SK-N-SH treated with all-trans-retinoic acid at 6 μM for 48 hours (cell line): ENCODE measurements at regions not wholly inside any gene's neighbourhood (a gene's known extent, or its start where the extent isn't known, plus 50 kb on each side); places are given as distances from the start of the nearest gene placed in this dataset.
"Not testable (repeated sequence)": the region's sequence is repeated elsewhere in the genome, so short reads cannot be mapped to it uniquely, and the experiment has no call there.

Source experiments
- ATAC-seq: fragments of 200-7000 bp; cut with Tn5 transposase; 3 replicates; pipeline ENCODE4 v1.9.1; 2020; ENCODE audit warnings: mild to moderate bottlenecking, moderate library complexity
- ARNTL ChIP-seq: fragments of 450-650 bp; formaldehyde crosslinking; IDR thresholded peaks from 2 replicates; pipeline ENCODE4 v1.5.0; 2020; ENCODE audit warnings: low read depth, mild to moderate bottlenecking, moderate library complexity, borderline replicate concordance
- BACH2 ChIP-seq: fragments of 250-450 bp; sonication (Bioruptor Pico); IDR thresholded peaks from 2 replicates; pipeline ENCODE4 v1.9.0; 2021; ENCODE audit warnings: mild to moderate bottlenecking, borderline replicate concordance
- CSDC2 ChIP-seq: fragments of 250-450 bp; sonication (Bioruptor Pico); IDR thresholded peaks from 2 replicates; pipeline ENCODE4 v1.5.0; 2020; ENCODE audit warnings: mild to moderate bottlenecking, moderate library complexity
- ESRRG ChIP-seq: fragments of 250-450 bp; sonication (Bioruptor Pico); IDR thresholded peaks from 2 replicates; pipeline ENCODE4 v1.6.1; 2021; ENCODE audit warnings: mild to moderate bottlenecking
- GLIS3 ChIP-seq: fragments of 250-450 bp; sonication (Bioruptor Pico); IDR thresholded peaks from 2 replicates; pipeline ENCODE4 v1.5.0; 2020; ENCODE audit warnings: mild to moderate bottlenecking, moderate library complexity
- ISL1 ChIP-seq: fragments of 250-450 bp; sonication (Bioruptor Pico); IDR thresholded peaks from 2 replicates; pipeline ENCODE4 v2.1.2; 2022; ENCODE audit warnings: mild to moderate bottlenecking, moderate library complexity
- OSR1 ChIP-seq: fragments of 250-450 bp; sonication (Bioruptor Pico); IDR thresholded peaks from 2 replicates; pipeline ENCODE4 v1.8.0; 2022; ENCODE audit warnings: moderate library complexity, mild to moderate bottlenecking, inconsistent platforms
- PPARA ChIP-seq: fragments of 250-450 bp; sonication (Bioruptor Pico); IDR thresholded peaks from 2 replicates; pipeline ENCODE4 v1.5.0; 2020; ENCODE audit warnings: mild to moderate bottlenecking, borderline replicate concordance
- SNAI2 ChIP-seq: fragments of 250-450 bp; sonication (Bioruptor Pico); IDR thresholded peaks from 2 replicates; pipeline ENCODE4 v1.5.0; 2020; ENCODE audit warnings: mild to moderate bottlenecking, moderate library complexity
- TCF4 ChIP-seq: fragments of 250-450 bp; sonication (Bioruptor Pico); IDR thresholded peaks from 2 replicates; pipeline ENCODE4 v1.8.0; 2021; ENCODE audit warnings: mild to moderate bottlenecking, moderate library complexity, borderline replicate concordance
- TOX ChIP-seq: fragments of 250-450 bp; sonication (Bioruptor Pico); IDR thresholded peaks from 2 replicates; pipeline ENCODE4 v1.8.0; 2021; ENCODE audit warnings: mild to moderate bottlenecking, moderate library complexity, borderline replicate concordance
- ZC3H10 ChIP-seq: fragments of 250-450 bp; sonication (Bioruptor Pico); IDR thresholded peaks from 2 replicates; pipeline ENCODE4 v1.5.1; 2021; ENCODE audit warnings: mild to moderate bottlenecking, moderate library complexity
- ZFP3 ChIP-seq: fragments of 250-450 bp; sonication (Bioruptor Pico); IDR thresholded peaks from 2 replicates; pipeline ENCODE4 v1.5.0; 2020; ENCODE audit warnings: mild to moderate bottlenecking, moderate library complexity
- ZFP30 ChIP-seq: fragments of 450-650 bp; formaldehyde crosslinking; IDR thresholded peaks from 2 replicates; pipeline ENCODE4 v1.5.0; 2022; ENCODE audit warnings: mild to moderate bottlenecking, moderate library complexity
- ZNF70 ChIP-seq: fragments of 450-650 bp; formaldehyde crosslinking; IDR thresholded peaks from 2 replicates; pipeline ENCODE4 v1.5.0; 2020; ENCODE audit warnings: mild to moderate bottlenecking, moderate library complexity
- ZNF8 ChIP-seq: fragments of 450-650 bp; formaldehyde crosslinking; IDR thresholded peaks from 2 replicates; pipeline ENCODE4 v1.5.0; 2020; ENCODE audit warnings: mild to moderate bottlenecking, moderate library complexity
- TF ChIP-seq, protein P1 (sequence below): fragments of 250-450 bp; sonication (Bioruptor Pico); IDR thresholded peaks from 2 replicates; pipeline ENCODE4 v1.5.0; 2020; ENCODE audit warnings: mild to moderate bottlenecking, moderate library complexity
- TF ChIP-seq, protein P2 (sequence below): fragments of 250-450 bp; sonication (Bioruptor Pico); IDR thresholded peaks from 2 replicates; pipeline ENCODE4 v1.5.1; 2020; ENCODE audit warnings: low read depth, mild to moderate bottlenecking, moderate library complexity
- TF ChIP-seq, protein P3 (sequence below): fragments of 250-450 bp; sonication (Bioruptor Pico); IDR thresholded peaks from 2 replicates; pipeline ENCODE4 v1.5.1; 2021; ENCODE audit warnings: mild to moderate bottlenecking, moderate library complexity
- TF ChIP-seq, protein P4 (sequence below): fragments of 250-450 bp; sonication (Bioruptor Pico); IDR thresholded peaks from 2 replicates; pipeline ENCODE4 v1.8.0; 2020; ENCODE audit warnings: mild to moderate bottlenecking, moderate library complexity, borderline replicate concordance
- TF ChIP-seq, protein P5 (sequence below): fragments of 250-450 bp; sonication (Bioruptor Pico); IDR thresholded peaks from 2 replicates; pipeline ENCODE4 v1.8.0; 2021; ENCODE audit warnings: low read depth, mild to moderate bottlenecking, moderate library complexity, borderline replicate concordance

DNA sequence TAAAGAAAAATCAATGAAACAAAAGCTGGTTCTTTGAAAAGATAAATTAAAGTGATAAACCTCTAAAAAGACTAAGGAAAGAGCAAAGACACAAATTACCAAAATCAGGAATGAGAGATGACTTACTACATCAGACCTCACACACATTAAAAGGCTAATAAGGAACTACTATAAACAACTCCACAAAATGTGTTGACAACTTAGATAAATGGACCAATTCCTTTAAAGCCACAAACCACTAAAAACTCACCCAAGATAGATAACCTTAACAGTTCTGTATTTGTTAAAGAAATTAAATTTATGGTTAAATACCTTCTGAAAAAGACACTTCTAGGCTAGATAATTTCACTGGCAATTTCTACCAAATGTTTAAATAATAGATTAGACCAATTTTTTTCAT lies 170.4 kb downstream of the SMAD6 start:
- no peak for ATAC-seq

DNA sequence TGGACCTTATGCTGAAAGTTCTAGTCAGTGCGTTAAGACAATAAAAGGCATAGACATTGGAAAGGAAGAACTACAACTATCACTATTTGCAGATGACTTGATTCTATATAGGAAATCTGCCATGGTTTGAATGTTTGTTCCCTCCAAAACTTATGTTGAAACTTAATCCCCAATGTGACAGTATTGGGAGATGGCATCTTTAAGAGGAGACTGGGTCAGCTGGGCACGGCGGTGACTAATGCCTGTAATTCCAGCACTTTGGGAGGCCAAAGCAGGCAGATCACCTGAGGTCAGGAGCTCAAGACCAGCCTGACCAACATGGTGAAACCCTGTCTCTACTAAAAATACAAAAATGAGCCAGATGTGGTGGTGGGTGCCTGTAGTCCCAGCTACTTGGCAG lies 171.3 kb downstream of the SMAD6 start:
- ATAC-seq: not testable (repeated sequence)

More for the DNA sequence above, 170.4 kb downstream of the SMAD6 start:
- TF ChIP-seq TOX (CRISPR knock-in tag) (no peak), GLIS3 (CRISPR knock-in tag) (no peak), BACH2 (no peak), ZNF8 (CRISPR knock-in tag) (no peak), ZFP3 (no peak), ESRRG (no peak)
- TF ChIP-seq, protein P1, sequence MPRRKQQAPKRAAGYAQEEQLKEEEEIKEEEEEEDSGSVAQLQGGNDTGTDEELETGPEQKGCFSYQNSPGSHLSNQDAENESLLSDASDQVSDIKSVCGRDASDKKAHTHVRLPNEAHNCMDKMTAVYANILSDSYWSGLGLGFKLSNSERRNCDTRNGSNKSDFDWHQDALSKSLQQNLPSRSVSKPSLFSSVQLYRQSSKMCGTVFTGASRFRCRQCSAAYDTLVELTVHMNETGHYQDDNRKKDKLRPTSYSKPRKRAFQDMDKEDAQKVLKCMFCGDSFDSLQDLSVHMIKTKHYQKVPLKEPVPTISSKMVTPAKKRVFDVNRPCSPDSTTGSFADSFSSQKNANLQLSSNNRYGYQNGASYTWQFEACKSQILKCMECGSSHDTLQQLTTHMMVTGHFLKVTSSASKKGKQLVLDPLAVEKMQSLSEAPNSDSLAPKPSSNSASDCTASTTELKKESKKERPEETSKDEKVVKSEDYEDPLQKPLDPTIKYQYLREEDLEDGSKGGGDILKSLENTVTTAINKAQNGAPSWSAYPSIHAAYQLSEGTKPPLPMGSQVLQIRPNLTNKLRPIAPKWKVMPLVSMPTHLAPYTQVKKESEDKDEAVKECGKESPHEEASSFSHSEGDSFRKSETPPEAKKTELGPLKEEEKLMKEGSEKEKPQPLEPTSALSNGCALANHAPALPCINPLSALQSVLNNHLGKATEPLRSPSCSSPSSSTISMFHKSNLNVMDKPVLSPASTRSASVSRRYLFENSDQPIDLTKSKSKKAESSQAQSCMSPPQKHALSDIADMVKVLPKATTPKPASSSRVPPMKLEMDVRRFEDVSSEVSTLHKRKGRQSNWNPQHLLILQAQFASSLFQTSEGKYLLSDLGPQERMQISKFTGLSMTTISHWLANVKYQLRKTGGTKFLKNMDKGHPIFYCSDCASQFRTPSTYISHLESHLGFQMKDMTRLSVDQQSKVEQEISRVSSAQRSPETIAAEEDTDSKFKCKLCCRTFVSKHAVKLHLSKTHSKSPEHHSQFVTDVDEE: no peak
- TF ChIP-seq, protein P2, sequence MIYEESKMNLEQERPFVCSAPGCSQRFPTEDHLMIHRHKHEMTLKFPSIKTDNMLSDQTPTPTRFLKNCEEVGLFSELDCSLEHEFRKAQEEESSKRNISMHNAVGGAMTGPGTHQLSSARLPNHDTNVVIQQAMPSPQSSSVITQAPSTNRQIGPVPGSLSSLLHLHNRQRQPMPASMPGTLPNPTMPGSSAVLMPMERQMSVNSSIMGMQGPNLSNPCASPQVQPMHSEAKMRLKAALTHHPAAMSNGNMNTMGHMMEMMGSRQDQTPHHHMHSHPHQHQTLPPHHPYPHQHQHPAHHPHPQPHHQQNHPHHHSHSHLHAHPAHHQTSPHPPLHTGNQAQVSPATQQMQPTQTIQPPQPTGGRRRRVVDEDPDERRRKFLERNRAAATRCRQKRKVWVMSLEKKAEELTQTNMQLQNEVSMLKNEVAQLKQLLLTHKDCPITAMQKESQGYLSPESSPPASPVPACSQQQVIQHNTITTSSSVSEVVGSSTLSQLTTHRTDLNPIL (CRISPR knock-in tag): no peak

DNA sequence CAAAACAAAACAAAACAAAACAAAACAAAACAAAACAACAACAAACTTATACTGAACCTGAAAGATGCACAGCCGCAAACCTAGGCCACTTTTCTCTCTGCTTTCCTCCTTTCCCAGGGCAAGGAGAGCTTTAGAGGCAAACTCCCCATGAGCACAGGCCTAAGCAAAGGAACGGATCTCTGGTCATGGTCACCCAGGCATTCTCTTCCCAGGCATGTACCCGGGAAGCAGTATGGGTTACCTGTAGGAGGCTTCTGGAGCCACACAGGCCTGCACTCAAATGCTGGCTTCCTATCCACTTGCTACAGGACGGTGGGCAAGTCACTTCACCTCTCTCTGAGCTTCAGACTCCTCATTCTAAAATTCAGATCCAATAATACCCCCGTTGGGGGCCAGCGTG lies 171.8 kb downstream of the SMAD6 start:
- ATAC-seq: no peak
- TF ChIP-seq ZC3H10 (no peak), TOX (CRISPR knock-in tag) (no peak), ZFP3 (no peak), PPARA (CRISPR knock-in tag) (no peak), BACH2 (no peak), ZNF8 (CRISPR knock-in tag) (no peak), ZFP30 (CRISPR knock-in tag) (no peak), SNAI2 (no peak), OSR1 (no peak), ARNTL (CRISPR knock-in tag) (no peak), ESRRG (no peak), CSDC2 (CRISPR knock-in tag) (no peak), TCF4 (no peak), ZNF70 (CRISPR knock-in tag) (no peak), ISL1 (CRISPR knock-in tag) (no peak)
- TF ChIP-seq, protein P1: no peak
- TF ChIP-seq, protein P3, sequence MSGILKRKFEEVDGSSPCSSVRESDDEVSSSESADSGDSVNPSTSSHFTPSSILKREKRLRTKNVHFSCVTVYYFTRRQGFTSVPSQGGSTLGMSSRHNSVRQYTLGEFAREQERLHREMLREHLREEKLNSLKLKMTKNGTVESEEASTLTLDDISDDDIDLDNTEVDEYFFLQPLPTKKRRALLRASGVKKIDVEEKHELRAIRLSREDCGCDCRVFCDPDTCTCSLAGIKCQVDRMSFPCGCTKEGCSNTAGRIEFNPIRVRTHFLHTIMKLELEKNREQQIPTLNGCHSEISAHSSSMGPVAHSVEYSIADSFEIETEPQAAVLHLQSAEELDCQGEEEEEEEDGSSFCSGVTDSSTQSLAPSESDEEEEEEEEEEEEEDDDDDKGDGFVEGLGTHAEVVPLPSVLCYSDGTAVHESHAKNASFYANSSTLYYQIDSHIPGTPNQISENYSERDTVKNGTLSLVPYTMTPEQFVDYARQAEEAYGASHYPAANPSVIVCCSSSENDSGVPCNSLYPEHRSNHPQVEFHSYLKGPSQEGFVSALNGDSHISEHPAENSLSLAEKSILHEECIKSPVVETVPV (CRISPR knock-in tag): no peak
- TF ChIP-seq, protein P4, sequence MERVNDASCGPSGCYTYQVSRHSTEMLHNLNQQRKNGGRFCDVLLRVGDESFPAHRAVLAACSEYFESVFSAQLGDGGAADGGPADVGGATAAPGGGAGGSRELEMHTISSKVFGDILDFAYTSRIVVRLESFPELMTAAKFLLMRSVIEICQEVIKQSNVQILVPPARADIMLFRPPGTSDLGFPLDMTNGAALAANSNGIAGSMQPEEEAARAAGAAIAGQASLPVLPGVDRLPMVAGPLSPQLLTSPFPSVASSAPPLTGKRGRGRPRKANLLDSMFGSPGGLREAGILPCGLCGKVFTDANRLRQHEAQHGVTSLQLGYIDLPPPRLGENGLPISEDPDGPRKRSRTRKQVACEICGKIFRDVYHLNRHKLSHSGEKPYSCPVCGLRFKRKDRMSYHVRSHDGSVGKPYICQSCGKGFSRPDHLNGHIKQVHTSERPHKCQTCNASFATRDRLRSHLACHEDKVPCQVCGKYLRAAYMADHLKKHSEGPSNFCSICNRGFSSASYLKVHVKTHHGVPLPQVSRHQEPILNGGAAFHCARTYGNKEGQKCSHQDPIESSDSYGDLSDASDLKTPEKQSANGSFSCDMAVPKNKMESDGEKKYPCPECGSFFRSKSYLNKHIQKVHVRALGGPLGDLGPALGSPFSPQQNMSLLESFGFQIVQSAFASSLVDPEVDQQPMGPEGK (CRISPR knock-in tag): no peak
- TF ChIP-seq, protein P2 (CRISPR knock-in tag): no peak
- TF ChIP-seq, protein P5, sequence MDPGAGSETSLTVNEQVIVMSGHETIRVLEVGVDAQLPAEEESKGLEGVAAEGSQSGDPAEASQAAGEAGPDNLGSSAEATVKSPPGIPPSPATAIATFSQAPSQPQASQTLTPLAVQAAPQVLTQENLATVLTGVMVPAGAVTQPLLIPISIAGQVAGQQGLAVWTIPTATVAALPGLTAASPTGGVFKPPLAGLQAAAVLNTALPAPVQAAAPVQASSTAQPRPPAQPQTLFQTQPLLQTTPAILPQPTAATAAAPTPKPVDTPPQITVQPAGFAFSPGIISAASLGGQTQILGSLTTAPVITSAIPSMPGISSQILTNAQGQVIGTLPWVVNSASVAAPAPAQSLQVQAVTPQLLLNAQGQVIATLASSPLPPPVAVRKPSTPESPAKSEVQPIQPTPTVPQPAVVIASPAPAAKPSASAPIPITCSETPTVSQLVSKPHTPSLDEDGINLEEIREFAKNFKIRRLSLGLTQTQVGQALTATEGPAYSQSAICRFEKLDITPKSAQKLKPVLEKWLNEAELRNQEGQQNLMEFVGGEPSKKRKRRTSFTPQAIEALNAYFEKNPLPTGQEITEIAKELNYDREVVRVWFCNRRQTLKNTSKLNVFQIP (CRISPR knock-in tag): no peak
